ENCODE measurements at regions not wholly inside any gene's neighbourhood (a gene's known extent, or its start where the extent isn't known, plus 50 kb on each side); places are given as distances from the start of the nearest gene placed in this dataset.
"Not testable (repeated sequence)": the region's sequence is repeated elsewhere in the genome, so short reads cannot be mapped to it uniquely, and the experiment has no call there.

DNA sequence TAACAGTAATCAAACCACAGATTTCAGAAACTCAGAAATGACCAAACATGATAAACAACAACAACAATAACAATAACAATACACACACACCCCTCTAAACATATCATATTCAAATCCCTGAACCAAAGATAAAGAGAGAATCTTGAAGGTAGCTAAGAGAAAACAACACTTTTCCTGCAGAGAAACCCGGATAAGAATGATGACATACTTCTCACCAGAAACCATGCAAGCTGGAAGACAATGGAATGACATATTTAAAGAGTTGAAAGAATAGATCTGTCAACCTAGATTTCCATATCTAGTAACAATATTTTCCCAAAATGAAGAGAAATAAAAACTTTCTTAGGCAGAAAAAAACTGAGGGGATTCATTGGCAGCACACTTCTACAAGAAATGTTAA is 138.1 kb downstream of the LIG4 start:
- no peak for DNase-seq (ENCODE audit: low read depth in 2 of 2)

DNA sequence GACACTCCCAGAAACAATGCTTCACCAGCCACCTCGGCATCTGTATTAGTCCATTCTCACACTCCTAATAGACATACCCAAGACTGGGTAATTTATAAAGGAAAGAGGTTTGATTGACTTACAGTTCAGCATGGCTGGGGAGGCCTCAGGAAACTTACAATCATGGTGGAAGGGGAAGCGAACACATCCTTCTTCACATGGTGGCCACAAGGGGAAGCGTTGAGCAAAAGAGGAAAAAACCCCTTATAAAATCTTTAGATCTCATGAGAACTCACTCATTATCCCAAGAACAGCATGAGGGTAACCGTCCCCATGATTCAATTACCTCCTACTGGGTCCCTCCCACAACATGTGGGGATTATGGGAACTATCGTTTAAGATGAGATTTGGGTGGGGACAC is 140.9 kb downstream of the LIG4 start:
- not testable (repeated sequence) for DNase-seq (ENCODE audit: low read depth in 2 of 2)

DNA sequence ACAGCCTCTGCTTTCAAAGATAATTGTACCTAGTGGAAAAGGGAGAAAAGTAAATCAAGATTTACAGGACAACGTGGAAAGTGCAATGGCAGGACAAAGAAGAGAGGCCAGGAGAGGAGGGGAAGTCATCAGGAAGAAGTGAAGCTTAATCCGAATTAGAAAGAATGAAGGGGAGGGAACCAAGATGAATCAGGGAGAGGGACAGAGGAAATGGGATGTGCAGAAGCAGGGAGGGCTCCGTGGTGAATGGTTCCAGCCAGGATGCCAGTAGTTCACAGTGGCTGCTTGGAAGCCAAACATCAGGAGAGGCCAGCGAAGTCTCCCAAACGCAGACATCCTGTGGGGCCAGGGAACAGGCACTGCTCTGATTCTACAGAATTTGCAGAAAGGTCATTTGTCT is 144.4 kb downstream of the LIG4 start:
- no peak for DNase-seq (ENCODE audit: low read depth in 2 of 2)

DNA sequence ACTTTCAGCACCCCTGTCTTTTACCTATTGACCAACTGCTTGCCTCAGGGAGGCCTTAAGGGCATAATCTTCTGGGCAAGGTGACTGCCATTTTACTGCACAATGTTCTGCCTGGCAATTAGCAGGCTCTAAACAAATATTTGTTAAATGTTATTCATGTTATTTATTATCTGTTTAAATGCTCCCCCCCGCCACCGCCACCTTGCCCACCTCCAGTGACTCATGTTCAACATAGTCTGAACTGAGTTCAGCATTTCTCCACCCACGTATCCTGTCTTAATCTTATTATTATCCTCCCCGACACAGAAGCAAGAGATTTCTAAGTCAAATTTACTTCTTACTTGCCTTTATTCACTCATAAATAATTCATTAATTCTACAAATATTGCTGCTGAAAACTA is 144.8 kb downstream of the LIG4 start:
- DNase-seq (ENCODE audit: low read depth in 2 of 2) = no peak

DNA sequence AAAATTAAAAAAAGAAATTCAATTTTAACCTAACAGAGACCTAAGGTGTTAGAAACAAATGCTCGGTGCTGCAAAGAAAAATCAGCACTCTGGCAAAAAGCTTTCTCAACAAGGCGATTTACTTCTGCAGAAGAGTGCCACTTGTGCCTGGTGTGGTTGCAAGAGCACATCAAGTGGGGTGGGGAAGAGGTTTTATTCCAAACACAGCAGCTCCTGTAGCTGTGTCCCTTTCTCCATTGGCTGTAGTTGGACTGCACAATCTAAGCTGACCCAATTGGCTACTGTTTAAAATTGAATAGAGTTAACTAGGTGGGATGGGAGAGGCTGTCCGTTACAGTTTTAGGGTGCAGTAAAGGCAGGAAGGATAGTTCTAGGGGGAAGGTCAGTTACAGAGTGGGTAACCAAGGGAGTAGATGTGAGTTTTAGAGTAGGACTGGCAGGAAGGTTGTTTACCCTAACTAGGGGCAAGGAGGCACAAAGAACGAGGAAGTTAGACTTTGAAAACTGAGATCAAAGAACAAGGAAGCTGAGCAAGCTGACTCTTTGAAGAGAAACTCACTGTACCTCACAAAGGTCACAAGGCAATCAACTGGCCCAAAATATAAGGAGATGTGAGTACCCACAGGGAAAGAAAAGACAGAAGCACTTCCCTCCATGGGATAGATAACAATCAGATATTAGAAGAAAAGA is 145.7 kb downstream of the LIG4 start:
- DNase-seq (ENCODE audit: low read depth in 2 of 2) = no peak

DNA sequence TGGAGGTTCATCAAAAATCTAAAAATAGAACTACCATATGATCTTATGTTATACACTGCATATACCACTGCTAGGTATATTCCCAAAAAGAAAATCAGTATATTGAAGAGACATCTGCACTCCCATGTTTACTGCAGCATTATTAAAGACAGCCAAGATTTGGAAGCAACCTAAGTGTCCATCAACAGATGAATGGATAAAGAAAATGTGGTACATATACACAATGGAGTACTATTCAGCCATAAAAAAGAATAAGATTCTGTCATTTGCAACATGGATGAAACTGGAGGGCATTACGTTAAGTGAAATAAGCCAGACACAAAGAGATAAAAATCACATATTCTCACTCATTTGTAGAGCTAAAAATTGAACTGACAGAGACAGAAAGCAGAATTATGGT is 151.0 kb downstream of the LIG4 start:
- not testable (repeated sequence) for DNase-seq (ENCODE audit: low read depth in 2 of 2)

DNA sequence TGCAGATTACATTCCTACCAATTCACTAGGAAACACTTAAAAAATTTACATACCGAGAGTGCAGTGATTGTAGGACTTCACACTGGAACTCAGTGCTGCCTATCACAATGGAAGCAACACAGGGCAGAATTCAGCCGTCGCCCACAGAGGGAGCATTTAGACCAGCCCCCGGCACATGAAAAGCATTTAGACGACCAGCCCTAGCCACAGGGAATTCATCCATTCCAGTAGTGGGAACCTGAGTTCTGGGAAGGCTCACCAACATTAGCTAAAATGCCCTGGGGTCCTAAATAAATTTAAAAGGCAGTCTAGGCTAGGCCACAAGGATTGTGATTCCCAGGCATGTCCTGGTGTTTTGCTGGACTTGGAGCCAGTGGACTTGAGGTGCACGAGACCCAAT is 155.2 kb downstream of the LIG4 start:
- no peak for DNase-seq (ENCODE audit: low read depth in 2 of 2)

DNA sequence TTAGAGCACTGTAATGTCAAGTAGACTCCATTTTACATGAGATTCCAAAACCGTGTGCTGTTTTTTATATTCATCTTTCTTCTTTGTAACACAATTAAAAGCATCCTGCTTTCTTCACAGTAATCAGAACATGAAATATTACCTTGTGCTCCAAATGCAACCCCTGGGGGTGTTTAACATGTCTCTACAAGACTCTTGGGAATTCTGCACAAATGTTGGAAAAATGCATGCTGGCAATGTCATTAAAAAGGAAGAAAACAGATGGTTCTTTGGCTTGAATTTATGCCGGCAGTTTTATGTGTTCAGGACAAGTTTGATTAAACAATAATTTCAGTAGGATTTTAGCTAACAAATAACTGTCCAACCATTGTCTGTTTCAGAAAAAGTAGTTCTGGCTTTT is 159.1 kb downstream of the LIG4 start:
- DNase-seq (ENCODE audit: low read depth in 2 of 2) = no peak

DNA sequence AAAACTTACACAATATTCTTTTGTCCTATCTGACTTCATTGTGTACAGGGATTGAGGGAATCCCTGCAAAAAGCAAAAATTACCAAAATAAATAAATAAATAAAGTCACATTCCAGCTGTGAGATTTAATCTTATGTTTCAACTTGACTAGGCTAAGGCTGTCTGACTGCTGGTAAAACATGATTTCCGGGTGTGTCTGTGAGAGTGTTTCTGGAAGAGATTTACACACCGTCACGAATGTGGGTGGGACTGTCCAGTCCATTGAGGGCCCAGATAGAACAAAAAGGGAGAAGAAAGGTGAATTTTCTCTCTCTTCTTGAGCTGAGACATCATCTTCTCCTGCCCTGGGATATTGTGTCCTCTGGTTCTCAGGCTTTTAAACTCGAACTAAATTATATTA is 166.1 kb downstream of the LIG4 start:
- DNase-seq (ENCODE audit: low read depth in 2 of 2) = no peak

DNA sequence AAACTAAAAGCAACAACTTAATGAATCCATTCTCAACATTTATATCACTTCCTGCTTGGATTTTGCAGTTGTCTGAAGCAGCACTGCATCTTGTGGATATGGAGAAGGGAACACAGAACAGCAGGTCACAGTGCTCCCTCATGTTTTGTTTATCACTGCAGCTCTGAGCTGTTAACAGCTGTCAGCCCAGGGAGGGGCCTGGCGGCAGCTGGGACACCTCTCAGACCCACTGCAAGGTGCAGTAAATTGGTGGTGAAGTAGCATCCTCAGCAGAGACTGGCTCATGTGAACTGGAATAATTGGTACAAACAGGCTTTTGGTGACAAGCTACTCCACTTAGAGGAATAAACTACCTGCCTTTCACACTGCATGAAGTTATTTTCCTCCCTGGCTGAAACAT is 170.4 kb downstream of the LIG4 start:
- no peak for DNase-seq (ENCODE audit: low read depth in 2 of 2)

DNA sequence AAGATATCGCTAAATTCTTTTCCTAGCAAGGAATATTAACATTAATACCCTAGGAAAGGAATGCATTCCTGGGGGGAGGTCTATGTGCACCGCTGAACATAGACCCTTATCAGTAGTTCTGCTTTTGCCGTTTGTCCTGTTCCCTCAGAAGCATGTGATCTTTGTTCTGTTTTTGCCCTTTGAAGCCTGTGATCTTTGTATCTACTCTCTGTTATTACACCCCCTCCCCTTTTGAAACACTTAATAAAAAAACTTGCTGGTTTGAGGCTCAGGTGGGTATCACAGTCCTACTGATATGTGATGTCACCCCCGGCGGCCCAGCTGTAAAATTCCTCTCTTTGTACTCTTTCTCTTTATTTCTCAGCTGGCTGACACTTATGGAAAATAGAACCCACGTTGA is 172.5 kb downstream of the LIG4 start:
- DNase-seq (ENCODE audit: low read depth in 2 of 2) = not testable (repeated sequence)

DNA sequence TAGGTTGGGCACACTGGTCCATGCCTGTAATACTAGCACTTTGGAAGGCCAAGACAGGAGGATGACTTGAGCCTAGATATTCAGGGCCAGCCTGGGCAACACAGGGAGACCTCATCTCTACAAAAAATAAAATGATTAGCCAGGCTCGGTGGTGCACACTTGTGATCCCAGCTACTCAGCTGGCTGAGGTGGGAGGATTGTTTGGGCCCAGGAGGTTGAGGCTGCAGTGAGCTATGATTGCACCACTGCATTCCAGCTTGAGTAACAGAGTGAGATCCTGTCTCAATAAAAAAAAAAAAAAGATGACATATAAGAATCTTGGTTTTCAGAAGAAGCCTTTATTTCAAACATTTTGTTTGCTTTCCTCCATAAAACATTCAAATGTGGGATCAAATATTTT is 178.0 kb downstream of the LIG4 start:
- no peak for DNase-seq (ENCODE audit: low read depth in 2 of 2)

DNA sequence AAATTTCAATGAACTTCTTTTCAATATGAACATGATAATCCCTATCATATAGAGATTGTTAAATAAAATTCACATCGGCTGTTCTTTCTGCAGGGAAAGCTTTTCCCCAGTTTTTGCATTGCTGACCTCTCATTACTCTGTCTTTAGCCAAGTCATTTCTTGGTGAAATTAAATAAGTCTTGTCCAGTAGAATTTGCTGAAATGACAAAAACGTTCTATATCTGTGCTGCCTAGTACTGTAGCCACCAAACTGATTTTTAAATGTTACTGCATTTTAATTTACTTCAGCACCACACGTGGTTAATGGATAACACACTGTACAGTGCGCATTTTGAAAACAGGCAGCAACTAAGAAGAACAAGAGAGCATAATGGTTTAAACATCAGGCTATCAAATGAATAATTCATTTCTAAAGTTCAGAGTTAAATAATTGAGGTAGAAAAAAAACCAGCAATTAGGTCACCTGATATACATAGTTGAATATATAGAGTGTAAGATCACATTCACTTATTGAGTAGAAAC is 178.9 kb downstream of the LIG4 start:
- DNase-seq (ENCODE audit: low read depth in 2 of 2) = no peak

DNA sequence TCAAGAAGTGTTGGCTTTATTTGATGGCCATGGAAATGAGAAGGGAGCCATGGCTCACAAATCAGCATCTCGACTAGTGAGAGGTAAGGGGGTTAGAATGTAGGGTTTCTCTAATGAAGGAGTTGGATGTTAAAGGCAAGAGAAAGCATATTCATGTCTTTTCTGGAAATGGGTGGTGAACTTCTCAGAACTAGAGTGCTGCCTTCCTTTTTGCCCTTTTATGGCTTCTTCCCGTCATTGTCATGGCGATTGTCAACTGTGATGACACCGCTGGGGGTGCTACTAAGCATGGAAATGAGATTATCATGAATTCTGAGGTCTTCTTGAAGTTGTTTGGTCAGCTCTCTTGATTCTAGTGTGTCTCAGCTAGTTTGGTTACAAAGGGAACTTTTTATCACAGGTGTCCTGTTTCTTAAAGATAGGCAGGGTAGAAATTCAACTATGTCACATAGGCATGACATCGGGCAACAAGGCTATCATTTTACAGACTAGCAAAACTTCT is 180.4 kb downstream of the LIG4 start:
- no peak for DNase-seq (ENCODE audit: low read depth in 2 of 2)

DNA sequence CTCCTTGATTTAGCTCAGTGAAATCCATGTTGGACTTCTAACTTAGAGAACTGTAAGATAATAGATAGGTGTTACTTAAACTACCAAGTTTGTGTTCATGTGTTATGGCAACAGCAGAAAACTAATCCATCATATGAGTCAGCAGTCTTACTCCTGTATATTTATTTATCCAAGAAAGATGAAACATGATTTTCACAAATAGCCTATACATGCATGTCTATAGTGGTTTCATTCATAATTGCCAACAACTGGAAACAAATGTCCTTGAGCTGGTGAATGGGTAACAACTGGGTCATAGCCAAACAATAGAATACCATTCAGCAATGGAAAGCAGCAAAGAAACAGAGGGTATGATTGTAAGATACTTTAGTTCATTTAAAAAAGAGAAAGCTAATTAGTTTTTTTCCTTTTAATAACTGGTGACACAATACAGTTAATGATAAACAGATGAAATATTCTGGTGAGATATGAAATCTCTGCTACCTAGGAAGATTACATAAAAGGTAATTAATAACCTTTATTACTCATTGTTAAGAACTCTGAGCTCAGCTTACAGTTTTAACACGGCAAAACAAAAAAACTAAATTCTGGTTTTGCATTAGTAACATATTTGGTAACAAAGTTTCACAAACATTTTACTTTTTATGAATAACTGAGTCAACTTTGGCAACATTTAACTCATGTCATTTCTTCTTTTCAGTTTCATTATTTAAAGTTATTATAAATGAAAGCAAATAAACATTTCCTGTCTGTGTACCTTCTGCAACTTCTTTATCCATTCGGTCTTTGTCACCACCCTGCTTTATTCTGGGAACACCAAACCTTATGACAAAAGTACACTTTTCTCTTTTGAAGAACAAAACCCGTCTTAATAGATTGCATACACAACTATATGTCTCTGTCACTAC is 181.3 kb downstream of the LIG4 start:
- DNase-seq (ENCODE audit: low read depth in 2 of 2) = no peak

DNA sequence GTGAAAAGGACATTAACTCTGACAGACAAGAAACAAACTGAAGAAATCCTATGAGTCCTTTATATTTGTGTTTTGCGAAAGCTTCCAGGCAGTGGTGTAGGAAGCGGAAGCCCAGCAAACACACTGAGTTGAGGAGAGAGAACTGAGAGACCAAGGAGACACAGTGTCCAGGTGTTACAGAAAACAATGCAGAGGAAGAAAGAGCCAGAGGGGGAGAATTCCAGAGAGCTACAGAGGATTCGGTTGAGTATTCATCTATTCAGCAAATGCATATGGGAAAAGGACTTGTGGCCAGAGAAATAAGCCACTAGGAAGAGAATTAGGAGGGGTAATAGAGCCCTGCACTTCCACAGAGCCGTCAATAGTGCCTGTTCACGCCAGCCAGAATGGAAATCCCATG is 183.5 kb downstream of the LIG4 start:
- no peak for DNase-seq (ENCODE audit: low read depth in 2 of 2)

DNA sequence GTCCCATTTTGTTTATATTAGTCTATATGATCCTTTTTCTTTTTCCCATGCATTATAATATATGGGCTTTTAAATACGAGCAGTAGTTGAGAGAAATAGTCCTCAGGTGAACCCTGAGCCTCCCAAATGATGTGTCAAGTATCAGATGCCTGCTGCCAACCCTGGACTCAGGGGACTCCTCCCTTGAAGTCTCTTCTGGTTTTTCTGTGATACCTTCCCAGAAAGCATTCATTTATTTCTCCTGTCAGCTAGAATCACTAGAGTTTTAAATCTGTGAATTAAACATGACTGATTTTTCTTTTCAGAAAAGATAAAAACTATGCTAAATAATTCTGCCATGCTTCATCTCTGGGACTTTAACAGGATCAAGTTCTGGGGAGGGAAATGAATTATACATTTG is 184.6 kb downstream of the LIG4 start:
- DNase-seq (ENCODE audit: low read depth in 2 of 2) = no peak

DNA sequence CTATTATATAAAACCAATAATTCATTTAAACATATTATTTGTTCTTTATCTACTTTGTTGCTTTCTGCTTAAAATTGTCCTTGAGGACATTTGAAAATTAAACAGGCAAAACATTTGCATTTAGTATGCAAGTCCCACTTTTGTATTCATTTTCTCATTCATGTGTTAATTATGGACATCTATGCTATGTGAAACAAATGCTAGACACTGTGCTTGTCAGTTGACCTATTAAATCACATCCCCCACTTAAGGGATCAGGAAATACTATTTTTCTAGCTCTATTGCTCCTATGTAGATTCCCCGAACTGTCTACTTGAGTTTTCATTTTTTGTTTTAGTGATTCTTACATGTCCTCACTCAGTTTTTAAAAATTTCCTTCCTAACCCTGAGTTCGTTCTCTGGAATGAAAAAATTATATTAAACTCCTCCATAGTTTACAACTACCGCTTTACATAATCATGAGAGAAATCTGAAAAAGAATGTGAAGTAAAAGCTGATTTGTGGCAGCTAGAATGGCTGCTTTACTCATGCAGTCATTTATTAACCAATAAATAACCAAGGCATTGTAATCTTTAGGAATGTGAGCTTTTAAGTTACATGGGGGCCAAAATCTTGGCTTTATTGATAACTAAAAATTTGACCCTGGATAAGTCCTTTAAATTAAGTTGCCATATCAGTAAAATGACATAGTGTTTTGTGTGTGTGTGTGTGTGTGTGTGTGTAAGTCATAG is 188.5 kb downstream of the LIG4 start:
- no peak for DNase-seq (ENCODE audit: low read depth in 2 of 2)

DNA sequence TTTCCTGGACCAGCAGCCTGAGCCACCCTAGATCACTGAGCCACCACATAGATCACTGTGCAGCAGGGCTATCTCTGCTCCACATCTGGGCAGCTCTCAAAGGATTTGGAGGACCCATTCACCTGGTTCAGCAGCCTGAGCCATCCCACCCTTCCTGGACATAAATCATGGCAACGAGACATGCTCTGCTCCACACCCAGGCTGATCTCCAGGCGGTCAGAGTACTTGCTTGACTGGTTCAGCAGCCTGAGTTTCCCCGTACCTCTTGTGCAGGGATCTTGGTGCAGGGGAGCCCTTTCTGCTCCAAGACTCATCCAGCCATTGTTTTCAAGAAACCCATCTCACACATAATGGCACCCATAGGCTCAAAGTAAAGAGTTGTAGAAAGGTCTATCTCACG is 195.3 kb downstream of the LIG4 start:
- no peak for DNase-seq (ENCODE audit: low read depth in 2 of 2)

DNA sequence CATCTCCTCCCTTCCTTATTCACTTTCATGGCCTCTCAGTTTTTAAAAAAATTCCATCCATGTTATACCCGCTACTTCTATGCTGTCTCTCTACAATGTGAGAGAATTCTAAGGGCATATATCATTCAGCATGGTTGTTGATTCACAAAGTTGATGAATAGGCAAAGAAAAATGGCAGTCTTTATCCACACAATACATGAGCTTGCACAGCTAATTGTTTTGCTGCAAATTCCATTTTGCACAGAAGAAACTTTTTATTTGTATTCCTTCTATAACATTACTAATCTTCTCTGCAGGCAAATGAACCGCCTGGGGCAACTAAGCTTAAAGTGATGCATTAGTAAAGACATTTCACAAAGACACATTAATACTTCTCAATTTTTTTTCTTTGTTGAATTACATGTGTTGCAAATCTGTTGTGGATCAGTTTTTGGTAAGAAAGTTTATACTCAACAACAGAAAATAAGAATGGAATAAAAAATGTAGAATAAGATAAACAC is 196.9 kb downstream of the LIG4 start:
- DNase-seq (ENCODE audit: low read depth in 2 of 2) = no peak

DNA sequence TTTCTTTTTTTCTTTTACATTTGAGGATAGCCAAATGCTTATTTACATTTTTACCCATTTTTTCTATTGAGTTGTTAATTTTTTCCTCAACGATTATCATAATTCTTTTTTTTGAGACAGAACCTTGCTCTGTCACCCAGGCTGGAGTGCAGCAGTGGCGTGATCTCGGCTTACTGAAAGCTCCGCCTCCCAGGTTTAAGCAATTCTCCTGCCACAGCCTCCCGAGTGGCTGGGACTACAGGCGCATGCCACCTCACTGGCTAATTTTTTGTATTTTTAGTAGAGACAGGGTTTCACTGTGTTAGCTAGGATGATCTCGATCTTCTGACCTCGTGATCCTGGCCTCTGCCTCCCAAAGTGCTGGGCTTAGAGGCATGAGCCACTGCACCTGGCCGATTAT is 208.7 kb downstream of the LIG4 start:
- DNase-seq (ENCODE audit: low read depth in 2 of 2) = no peak

DNA sequence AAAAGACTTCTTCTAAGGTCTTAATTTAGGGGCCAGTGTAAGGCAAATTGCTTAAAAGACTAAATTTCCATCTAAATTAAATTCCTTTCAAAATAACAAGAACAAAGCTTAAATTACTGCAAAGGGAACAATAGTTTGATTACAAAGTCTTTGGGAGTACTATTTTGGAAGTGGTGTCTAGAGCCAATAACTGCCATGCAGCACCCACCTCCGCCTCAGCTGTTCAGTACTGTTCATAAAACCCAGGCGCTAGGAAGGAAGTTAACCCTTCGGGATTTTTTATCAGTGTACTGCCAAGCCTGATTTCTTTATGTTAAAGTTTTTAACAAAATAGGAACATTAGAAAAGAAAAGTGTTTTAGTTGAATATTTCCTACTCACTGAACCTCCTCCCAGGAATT is 210.1 kb downstream of the LIG4 start:
- DNase-seq (ENCODE audit: low read depth in 2 of 2) = no peak
